AG10803 (cell line): ENCODE measurements at regions not wholly inside any gene's neighbourhood (a gene's known extent, or its start where the extent isn't known, plus 50 kb on each side); places are given as distances from the start of the nearest gene placed in this dataset.

ENCODE experiments used
- DNase-seq: peaks from one replicate; pipeline ENCODE4 v3.0.0; 2010; ENCODE audit warnings: low read depth
- H3K4me3 ChIP-seq: 2 replicates; pipeline ENCODE4 v1.5.1; 2011; ENCODE audit warnings: mild to moderate bottlenecking, low read length, control low read depth
- CTCF ChIP-seq: conservative IDR thresholded peaks from 2 replicates; pipeline ENCODE4 v1.5.1; 2011; ENCODE audit warnings: mild to moderate bottlenecking, low read length, control low read depth, inconsistent platforms

GRCh38 chr2:57527685-57528084, 518.9 kb upstream of the VRK2 start:
- no peak for TF ChIP-seq CTCF
- no peak for DNase-seq
- no peak overlapping the region for H3K4me3 ChIP-seq

GRCh38 chr2:57528499-57528898, 518.1 kb upstream of the VRK2 start:
- no peak for TF ChIP-seq CTCF
- H3K4me3 ChIP-seq = no peak overlapping the region
- no peak for DNase-seq

- no peak for DNase-seq
- no peak for TF ChIP-seq CTCF
- no peak overlapping the region for H3K4me3 ChIP-seq
Measured at GRCh38 chr2:57534358-57534757, 512.2 kb upstream of the VRK2 start.

GRCh38 chr2:57536535-57537231, 509.9 kb upstream of the VRK2 start:
- H3K4me3 ChIP-seq = no peak overlapping the region
- no peak for DNase-seq
- TF ChIP-seq CTCF = no peak

- no peak for DNase-seq
- no peak for TF ChIP-seq CTCF
Measured at GRCh38 chr2:57539761-57540160, 506.8 kb upstream of the VRK2 start.

GRCh38 chr2:57542081-57542480, 504.5 kb upstream of the VRK2 start:
- no peak for DNase-seq
- no peak overlapping the region for H3K4me3 ChIP-seq
- TF ChIP-seq CTCF = no peak

More at GRCh38 chr2:57539761-57540160, 506.8 kb upstream of the VRK2 start:
- no peak overlapping the region for H3K4me3 ChIP-seq

- no peak for TF ChIP-seq CTCF
- DNase-seq = no peak
- H3K4me3 ChIP-seq = no peak overlapping the region
Measured at GRCh38 chr2:57543211-57543610, 503.4 kb upstream of the VRK2 start.
